ENCODE measurements at regions not wholly inside any gene's neighbourhood (a gene's known extent, or its start where the extent isn't known, plus 50 kb on each side); places are given as distances from the start of the nearest gene placed in this dataset.

GRCh38 chr5:4230471-4230785 is 634.8 kb downstream of the IRX1 start:
- TF ChIP-seq CTCF (IDR thresholded peaks at IDR 0.05), result no peak
- TF ChIP-seq ZFX (IDR thresholded peaks at IDR 0.05; ENCODE audit: borderline replicate concordance), result no peak

All from 22Rv1 (cell line).